ENCODE measurements at regions not wholly inside any gene's neighbourhood (a gene's known extent, or its start where the extent isn't known, plus 50 kb on each side); places are given as distances from the start of the nearest gene placed in this dataset.
"Not testable (repeated sequence)": the region's sequence is repeated elsewhere in the genome, so short reads cannot be mapped to it uniquely, and the experiment has no call there.

DNA sequence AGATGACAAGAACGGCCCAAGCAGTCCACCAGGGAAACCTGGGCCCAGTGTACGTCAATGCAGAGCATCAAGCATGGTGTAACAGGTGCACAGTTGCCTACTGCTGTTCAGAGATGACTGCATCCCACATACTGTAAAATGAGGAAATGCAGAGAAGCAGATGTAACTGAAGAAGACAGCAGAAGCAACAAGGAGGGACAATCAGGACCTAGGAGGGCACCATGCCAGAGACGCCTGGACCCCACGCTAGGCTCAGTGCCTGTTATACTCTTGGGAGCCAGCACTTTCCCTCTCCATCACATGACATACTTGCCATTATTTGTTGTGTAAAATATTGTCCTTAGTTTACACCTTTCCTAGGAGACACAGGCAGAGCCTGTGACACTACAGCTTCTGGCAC lies 57.6 kb upstream of the ZNG1F start:
- TF ChIP-seq, protein P1, sequence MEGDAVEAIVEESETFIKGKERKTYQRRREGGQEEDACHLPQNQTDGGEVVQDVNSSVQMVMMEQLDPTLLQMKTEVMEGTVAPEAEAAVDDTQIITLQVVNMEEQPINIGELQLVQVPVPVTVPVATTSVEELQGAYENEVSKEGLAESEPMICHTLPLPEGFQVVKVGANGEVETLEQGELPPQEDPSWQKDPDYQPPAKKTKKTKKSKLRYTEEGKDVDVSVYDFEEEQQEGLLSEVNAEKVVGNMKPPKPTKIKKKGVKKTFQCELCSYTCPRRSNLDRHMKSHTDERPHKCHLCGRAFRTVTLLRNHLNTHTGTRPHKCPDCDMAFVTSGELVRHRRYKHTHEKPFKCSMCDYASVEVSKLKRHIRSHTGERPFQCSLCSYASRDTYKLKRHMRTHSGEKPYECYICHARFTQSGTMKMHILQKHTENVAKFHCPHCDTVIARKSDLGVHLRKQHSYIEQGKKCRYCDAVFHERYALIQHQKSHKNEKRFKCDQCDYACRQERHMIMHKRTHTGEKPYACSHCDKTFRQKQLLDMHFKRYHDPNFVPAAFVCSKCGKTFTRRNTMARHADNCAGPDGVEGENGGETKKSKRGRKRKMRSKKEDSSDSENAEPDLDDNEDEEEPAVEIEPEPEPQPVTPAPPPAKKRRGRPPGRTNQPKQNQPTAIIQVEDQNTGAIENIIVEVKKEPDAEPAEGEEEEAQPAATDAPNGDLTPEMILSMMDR (IDR thresholded peaks at IDR 0.05) = not testable (repeated sequence)
- not testable (repeated sequence) for TF ChIP-seq POLR2A, POLR2AphosphoS5, EP300 (IDR thresholded peaks at IDR 0.05)

Data from sigmoid colon (tissue), 4 donors.